ENCODE measurements at regions not wholly inside any gene's neighbourhood (a gene's known extent, or its start where the extent isn't known, plus 50 kb on each side); places are given as distances from the start of the nearest gene placed in this dataset.

DNA sequence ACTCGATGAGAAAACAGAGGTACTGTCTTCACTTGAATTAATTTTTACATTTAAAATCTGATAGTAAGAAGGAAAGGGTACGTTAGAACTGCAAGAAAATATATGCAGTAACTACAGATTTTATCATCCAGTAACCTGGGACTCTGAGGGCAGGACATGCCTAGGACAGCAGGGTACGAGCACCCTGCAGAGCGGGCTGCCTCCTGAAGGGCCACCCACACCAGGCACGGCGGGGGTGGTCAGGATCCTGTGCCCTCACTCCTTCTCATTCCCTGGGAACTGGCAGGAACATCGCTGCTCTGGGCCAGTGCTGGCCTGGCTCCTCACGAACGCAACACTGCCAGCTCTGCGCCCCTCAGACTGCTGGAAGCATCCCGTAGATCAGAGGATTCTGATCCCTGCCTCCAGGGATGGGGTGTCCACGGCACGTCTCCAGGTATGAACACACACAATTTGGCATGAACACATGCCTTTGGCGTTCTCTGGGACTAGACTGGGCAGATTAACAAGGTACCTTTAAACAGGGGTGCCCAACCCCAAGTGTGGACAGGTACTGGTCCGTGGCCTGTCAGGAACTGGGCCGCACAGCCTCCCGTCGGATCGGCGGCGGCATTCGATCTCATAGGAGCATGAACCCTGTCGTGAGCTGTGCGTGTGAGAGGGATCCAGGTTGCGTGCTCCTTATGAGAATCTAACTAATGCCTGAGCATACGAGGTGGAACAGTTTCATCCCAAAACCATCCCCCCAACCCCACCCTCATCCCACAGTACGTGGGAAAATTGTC, 99.3 kb upstream of the FAM20C start:
- WGBS, 4 donors, result 86 to 94% (median 91%) methylated on average over 17 to 27 of the region's 27 CpGs

DNA sequence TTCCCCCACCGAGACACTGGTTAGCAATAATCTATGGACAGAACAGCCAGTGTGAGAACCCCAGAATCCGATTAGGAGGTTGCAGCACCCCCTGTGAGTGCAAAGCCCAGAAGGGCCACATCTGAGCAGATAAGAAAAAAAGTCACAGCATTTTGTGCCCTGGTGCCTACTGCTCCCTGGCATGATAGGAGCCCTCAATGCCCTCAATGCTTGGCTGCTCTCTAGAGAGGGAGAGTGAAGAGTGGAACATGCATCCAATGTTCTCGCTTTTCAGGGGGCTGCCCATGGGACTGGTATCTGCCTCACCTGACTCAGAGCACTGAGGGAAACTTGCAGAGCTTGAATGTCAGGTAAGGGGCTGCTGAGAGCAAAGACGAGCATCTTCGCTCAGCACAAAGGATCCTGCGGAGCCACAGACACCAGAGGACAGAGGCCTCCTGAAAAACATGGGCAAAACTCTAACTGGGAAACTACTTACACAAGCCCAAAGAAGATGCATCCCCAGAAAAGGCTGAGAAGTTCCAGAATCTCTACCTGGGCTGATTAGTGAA, 98.0 kb upstream of the FAM20C start:
- no peak for ATAC-seq
- no peak overlapping the region for H3K27ac ChIP-seq
- no peaks in the 10 kb centered on the region for H3K36me3 ChIP-seq
- no peak overlapping the region for H3K4me3 ChIP-seq
- intact Hi-C loops (cut with DNase I), result no loop called here
- no peak for DNase-seq
- peaks cover 0 to 15% (median 6%) of the 10 kb centered on the region in 12 donors for H3K4me1 ChIP-seq
- 92 to 95% (median 93%) methylated on average over 6 of the region's 6 CpGs for WGBS, 4 donors
- H3K27me3 ChIP-seq, result peaks cover 0 to 5% (median 0%) of the 10 kb centered on the region in 9 donors
- H3K9me3 ChIP-seq, result peaks cover 0 to 17% (median 9%) of the 10 kb centered on the region in 12 donors
- TF ChIP-seq POLR2A (IDR thresholded peaks at IDR 0.05), result no peak
- TF ChIP-seq, protein P1, sequence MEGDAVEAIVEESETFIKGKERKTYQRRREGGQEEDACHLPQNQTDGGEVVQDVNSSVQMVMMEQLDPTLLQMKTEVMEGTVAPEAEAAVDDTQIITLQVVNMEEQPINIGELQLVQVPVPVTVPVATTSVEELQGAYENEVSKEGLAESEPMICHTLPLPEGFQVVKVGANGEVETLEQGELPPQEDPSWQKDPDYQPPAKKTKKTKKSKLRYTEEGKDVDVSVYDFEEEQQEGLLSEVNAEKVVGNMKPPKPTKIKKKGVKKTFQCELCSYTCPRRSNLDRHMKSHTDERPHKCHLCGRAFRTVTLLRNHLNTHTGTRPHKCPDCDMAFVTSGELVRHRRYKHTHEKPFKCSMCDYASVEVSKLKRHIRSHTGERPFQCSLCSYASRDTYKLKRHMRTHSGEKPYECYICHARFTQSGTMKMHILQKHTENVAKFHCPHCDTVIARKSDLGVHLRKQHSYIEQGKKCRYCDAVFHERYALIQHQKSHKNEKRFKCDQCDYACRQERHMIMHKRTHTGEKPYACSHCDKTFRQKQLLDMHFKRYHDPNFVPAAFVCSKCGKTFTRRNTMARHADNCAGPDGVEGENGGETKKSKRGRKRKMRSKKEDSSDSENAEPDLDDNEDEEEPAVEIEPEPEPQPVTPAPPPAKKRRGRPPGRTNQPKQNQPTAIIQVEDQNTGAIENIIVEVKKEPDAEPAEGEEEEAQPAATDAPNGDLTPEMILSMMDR (IDR thresholded peaks at IDR 0.05), result no peak

More for the DNA sequence above, 99.3 kb upstream of the FAM20C start:
- Histone ChIP-seq H3K27me3 (peaks cover 0 to 5% (median 0%) of the 10 kb centered on the region in 9 donors), H3K9me3 (peaks cover 0 to 9% (median 3%) of the 10 kb centered on the region in 12 donors), H3K36me3 (no peaks in the 10 kb centered on the region), H3K27ac (no peak overlapping the region), H3K4me1 (peaks cover 0 to 26% (median 12%) of the 10 kb centered on the region in 12 donors), H3K4me3 (no peak overlapping the region)
- no peak for TF ChIP-seq POLR2A (IDR thresholded peaks at IDR 0.05)
- intact Hi-C loops (cut with DNase I), result no loop called here
- ATAC-seq, result no peak
- DNase-seq, result no peak

DNA sequence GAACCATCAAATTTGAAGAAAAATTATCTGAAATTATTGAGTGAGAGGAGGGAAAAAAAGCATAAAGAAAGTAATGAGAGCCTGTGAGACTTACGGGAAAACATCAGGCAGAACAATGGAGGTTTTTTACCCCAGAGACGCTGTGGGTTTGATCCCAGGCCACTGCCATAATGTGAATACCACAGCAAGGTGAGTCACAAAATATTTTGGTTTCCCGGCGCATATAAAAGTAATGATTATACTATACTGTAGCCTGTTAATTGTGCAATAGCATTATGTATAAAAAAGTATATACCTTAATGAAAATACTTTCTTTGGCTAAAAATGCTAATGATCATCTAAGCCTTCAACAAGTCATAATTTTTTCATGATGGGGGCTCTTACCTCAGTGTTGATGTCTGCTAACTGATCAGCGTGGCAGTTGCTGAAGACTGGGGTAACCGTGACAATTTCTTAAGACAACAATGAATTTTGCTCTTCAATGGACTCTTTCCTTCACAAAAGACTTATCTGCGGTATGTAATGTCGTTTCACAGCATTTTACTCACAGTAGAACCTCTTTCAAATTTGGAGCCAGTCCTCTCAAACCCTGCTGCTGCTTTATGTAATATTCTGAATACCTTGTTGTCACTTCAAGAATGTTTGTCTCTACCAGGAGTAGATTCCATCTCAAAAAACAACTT, 97.0 kb upstream of the FAM20C start:
- no peak overlapping the region for H3K27ac ChIP-seq
- H3K27me3 ChIP-seq, result peaks cover 0 to 5% (median 0%) of the 10 kb centered on the region in 9 donors
- H3K4me3 ChIP-seq, result no peak overlapping the region
- 73 to 86% (median 80%) methylated on average over 8 of the region's 8 CpGs for WGBS, 4 donors
- TF ChIP-seq, protein P1 (IDR thresholded peaks at IDR 0.05), result no peak
- no peak for TF ChIP-seq POLR2A (IDR thresholded peaks at IDR 0.05)
- H3K36me3 ChIP-seq, result no peaks in the 10 kb centered on the region
- ATAC-seq (no peak), DNase-seq (no peak)
- intact Hi-C loops (cut with DNase I), result no loop called here
- H3K4me1 ChIP-seq, result peaks cover 0 to 5% (median 0%) of the 10 kb centered on the region in 12 donors
- peaks cover 0 to 17% (median 9%) of the 10 kb centered on the region in 12 donors for H3K9me3 ChIP-seq

DNA sequence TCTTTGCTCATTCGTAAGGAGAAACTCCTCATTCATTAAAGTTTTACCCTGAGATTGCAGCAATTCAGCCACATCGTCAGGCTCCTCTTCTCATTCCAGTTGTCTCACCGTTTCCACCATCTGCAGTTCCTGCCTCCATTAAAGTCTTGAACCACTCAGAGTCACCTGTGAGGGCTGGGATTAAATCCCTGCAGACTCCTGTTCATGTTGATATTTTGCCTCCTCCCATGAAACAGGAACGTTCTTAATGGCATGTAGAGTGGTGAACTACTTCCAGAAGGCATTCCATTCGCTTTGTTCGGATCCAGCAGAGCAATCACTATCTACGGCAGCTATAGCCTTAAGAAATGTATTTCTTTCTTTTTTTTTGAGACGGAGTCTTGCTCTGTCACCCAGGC, 96.5 kb upstream of the FAM20C start:
- DNase-seq (no peak), ATAC-seq (no peak)
- TF ChIP-seq POLR2A (IDR thresholded peaks at IDR 0.05), result no peak
- TF ChIP-seq, protein P1 (IDR thresholded peaks at IDR 0.05), result no peak
- no peak overlapping the region for H3K4me3 ChIP-seq
- peaks cover 0 to 5% (median 0%) of the 10 kb centered on the region in 9 donors for H3K27me3 ChIP-seq
- H3K9me3 ChIP-seq, result peaks cover 0 to 17% (median 9%) of the 10 kb centered on the region in 12 donors
- intact Hi-C loops (cut with DNase I), result no loop called here
- WGBS, 4 donors, result 66 to 72% (median 67%) methylated on average over 8 of the region's 8 CpGs
- H3K4me1 ChIP-seq, result no peaks in the 10 kb centered on the region
- H3K27ac ChIP-seq, result no peak overlapping the region
- no peaks in the 10 kb centered on the region for H3K36me3 ChIP-seq
